ENCODE measurements at regions not wholly inside any gene's neighbourhood (a gene's known extent, or its start where the extent isn't known, plus 50 kb on each side); places are given as distances from the start of the nearest gene placed in this dataset.

DNA sequence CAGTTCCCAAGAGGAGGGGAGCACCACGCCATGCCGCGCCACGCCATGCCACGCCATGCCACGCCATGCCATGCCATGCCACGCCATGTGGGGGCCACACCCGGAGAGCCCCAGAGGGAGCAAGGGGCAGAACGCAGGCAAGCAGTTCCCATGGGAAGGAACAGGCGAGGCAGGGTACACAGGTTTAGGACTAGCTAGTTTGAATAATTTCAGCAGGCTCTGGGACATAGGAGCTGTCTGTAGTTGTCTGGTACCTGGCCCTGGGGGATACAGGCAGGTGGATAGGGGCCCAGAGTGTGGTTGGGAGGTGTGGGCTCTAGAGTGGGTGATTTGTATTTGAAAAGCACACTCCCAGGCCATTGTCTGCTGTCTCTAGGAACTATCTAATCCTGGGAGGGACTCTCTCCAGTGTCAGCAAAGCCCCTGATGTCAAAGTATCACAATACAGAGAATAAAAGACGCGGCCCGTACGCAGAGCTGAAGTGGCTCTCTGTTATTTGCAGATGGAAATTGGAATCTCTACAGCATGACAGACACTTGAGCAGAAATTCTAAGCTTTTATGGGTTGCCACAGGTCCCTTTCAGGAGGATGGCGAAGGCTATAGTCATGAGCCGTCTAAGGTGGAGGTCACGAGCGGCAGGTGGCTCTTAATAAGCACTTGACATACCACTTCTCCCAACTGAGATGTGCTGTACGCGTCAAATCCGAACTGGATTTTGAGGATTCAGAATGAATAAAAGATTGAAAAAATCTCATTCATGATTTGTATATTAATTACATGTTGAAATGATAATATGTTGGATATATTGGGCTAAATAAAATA lies 220.8 kb upstream of the TNRC6C start:
- no peak for DNase-seq

DNA sequence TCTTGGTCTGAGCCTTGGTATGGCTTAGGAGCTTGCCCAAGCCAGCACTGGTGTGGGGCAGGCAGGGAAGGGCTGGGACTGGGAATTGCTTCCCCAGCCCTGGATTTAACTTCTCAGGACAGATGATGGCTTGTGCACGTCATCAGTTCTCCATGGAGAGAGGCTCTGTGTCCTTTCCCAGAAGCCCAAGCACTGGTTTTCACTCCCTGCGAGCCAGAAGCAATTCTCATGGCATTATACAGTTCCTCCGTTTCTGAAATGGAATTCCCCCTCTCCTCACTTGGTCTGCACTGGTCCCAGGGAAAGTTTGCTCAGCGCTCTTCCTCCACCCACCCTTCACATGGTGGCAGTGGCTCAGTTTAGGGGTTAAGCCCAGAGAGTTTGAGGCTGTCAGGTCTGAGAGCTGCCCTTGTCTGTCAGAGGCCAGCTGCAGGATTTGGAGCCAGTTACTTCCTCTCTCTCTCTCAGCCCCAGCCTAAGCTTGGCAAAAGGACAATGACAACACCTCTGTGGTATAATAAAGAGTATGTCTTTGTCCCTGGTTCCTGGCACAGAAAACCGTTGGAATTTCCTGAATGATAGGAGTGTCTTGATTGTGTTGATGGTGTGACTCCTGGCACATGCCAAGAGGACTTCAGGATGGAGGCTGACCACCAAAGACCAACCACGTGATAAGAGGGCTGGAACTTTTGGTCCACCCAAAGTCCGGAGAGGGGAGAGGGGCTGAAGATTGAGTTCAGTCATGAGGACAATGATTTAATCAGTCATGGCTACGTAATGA lies 219.6 kb upstream of the TNRC6C start:
- no peak for DNase-seq

DNA sequence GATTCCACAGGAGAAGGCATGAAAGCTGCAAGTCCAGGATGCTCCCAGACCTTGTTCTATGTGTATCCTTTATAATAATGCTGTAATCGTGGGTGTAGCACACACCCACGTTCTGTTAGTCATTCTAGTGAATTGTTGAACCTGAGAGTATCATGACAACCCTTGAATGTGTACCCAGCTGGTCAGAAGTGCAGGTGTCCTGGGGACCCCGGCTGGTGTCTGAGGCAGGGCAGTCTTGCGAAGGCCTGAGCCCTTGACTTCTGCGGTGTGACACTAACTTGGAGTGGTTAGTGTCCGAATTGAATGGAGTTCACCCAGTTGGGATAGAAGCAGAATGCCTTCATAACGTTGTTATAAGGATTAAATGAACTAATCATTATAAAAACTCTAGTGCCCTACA lies 218.0 kb upstream of the TNRC6C start:
- no peak for DNase-seq

DNA sequence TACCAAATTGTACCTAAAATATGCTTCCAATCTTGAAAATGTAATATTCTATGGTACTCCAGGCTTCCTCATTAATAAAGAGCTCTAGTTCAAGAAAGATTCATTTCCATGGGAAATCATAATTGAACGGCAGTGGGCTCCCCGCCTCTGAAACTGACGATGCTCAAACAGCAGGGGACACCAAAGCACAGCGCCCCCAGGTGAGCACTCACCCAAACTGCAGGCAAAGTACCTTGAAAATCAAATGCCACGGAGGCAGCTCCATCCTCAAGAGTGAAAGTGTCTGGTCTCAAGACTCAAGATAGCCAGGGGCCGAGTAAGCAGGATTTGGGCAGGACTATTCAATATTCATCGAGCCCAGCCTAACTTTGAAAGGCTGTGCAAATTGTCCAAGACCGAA lies 217.4 kb upstream of the TNRC6C start:
- no peak for DNase-seq

DNA sequence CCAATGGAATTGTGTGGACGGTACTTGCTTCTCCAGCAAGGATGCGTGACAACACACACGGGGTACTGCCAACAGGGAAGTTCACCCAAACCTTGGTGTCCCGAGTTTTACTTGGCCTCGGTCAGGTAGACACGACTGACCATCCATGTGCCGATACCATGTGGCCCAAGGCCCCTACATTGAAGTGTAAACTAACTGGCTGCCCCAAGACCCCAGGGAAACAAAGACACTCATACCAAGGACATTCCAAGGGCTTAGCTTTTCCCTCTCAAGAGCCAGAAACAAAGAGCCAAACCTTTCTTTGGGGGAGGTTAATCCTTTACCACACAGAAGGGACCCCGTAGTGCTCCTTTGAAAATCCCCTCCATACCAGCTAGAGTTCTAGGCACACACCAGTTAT lies 215.9 kb upstream of the TNRC6C start:
- DNase-seq: no peak

DNA sequence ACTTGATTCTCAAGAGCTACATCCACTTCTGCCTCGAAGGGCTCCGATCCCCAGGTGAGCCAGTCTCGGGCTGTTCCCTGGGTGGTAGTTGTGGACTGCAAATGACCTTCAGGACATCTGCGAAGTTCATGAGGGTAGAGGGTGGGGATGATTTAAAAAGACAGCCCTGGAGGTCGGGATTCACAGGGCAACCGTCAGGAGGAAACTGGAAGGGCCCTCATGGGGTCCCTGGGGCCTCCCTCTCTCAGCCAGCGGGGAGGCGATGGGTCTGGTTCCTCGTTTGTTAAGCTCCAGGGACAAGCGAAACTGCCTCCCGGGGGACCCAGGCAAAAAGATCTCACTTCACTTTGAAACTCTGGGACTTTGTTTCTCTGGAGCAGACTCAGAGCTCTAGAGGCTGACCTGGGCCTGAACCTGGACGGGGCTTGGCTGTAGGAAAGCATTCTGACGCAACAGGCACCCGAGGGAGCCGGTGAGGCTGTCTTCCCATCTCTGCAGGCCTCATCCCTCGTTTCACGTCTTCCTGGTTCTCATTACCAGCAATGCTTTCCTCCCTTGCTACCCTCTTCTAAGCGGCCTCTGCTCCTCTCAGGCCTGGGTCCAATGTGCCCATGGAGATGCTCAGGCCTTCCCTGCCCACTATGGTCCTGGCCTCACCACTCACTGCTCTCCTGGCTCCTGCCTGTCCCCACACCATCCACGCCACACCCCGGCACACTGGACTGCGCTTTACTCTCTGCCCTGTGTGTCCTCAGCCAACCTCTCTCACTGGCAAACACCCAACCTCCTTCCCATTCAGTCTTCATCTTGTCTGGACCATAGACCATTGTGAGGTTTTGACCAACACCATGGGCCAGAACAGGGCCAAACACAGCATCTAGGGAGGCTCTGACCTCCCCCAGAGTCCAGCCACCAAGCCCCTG lies 214.2 kb upstream of the TNRC6C start:
- no peak for DNase-seq

DNA sequence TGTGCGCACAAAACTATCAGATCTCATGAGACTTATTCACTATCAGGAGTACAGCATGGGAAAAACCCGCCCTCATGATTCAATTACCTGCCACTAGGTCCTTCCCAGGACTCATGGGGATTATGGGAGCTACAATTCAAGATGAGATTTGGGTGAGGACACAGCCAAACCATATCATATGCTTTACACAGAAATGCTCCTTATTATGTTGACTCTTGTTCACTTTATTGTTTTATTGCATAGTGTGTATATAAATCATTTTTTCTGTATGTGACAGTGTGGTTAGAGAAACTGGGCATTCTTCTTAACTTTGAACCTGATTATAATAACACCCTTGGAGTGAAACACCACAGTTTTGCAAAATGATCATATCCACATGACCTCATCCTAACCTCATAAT lies 212.8 kb upstream of the TNRC6C start:
- no peak for DNase-seq

DNA sequence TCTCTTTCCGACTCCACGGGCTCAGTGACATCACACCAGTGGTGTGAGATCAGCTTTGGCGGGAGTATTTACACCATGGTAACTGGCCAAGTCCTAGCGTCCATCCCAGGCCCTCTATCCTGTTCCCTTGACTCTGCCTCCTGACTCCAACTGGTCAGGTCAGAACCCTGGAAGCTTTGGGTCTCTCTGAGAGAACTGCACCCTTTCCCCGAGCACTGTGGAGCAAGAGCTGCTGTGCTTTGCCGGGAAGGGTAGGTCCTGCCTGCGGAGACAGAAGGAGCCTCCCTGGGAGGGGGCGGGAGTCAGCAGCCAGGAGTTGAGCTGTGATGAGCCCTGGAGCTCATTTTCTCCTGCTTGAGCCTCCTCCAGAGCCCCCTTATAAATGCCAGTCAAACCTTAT lies 212.1 kb upstream of the TNRC6C start:
- DNase-seq: no peak

DNA sequence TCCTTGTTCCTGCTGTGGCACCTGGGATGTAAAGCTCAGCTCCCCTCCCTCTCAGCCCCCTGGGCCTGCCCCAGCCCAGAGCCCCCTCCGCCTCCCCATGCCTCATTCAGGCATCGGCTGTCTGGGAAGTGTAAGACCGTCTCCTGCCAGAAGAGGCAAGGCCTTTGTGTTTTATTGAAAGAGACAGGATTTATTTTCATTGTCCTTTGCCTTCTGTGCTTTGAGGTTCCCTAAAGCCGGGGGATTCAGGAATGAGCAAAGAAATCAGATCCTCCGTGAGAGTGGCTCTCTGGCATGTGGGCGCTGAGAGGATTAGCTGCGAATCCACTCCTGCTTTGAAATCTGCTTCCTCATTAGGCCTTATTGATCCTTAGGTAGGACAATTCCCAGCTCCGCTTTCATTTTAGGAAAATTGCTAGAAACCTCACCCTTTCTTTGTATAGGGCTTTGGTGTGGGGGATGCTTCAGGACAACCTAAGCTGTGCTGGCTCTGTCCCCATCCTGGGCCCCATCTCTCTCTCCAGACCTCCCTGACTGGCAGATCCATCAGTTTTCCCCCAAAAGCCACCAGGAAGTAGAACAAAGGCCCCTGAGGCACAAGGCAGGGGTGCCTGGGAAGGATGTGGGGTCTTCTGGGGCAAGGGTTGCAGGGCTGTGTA lies 211.5 kb upstream of the TNRC6C start:
- no peak for DNase-seq

DNA sequence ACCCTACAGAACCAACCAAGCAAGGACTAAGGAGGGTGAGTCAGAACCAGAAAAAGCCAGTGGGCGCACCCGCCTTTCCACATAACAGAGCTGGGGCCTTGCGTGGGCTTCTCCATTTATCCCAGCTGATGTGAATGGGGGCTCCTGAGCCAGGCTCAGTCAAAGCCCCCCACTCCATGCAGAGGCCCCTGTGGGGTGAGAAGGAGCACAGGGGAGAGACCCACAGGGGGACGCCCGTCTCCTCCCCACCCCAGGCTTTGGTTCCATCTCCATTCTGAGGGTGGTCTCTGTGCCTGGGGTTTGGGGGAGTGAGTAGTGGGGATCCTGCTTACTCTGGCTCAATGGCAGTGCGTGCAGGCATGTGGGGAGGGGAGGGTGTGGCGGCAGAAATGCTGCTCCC lies 210.1 kb upstream of the TNRC6C start:
- DNase-seq: no peak

DNA sequence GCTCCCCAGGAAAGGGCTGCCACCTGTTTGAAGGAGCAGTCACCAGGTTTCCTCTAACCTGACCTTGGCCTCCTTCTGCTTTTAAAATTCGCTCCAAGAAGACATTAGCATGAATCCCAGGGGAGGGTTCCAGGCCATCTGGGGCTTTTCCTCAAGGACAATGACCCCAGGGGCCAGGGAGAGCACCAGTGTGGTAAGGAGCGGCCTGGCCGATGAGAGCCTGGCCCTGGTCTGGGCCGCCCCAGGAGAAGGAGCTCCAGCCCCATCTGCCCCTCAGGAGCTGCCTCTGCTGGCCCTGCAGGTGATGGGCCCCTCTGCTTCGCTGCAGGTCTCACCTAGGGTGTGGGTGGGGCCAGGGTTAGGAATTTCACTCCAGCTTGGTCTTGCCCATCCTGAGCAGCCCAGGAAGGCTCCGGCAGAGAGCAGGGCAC lies 209.2 kb upstream of the TNRC6C start:
- DNase-seq: no peak

DNA sequence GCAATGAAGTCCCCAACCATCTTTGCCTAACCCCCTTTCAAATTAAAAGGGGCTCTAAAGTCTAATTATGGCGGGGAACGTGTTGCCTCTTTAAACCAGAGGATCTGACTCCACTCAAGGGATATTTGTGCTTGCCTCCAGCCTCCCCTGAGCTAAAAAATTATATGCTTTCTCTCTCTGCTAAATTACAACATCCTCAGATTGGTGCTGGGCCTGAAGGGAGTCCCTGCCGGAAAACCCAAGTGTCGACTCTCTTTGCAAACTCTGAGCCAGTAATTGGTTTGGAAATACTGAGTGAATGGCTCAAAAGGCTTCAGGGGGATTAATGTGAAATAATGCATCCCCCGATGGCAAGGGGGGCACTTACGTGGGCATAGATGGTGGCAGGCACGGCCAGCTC lies 208.5 kb upstream of the TNRC6C start:
- no peak for DNase-seq

DNA sequence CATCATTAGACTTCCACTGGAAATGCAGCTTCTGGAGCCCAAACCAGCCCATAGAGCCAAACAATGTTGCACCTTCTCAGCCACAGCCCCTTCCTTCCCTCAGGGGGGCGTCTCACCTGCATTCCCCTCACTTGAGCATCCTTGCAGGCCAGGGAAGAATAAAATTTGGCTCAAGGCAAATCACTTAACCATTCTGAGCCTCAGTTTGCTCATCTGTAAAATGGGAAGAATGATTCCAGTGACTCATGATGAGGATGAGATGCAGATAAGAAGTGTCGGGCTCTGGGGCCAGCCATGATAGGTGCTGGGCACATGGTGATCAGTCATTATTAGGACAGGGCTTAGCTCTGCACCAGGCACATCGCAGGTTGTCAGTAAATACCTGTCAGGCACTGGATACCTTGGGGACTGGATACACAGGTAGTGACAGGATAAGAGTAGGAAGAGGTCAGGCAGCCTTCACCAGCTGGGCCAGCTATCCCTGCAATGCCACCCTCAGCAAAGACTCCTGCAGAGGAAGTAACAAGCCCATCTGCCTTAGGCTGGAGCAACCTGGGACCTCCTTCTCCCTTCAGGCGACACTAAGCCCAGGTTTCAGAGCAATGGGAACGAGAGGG lies 208.0 kb upstream of the TNRC6C start:
- no peak for DNase-seq

DNA sequence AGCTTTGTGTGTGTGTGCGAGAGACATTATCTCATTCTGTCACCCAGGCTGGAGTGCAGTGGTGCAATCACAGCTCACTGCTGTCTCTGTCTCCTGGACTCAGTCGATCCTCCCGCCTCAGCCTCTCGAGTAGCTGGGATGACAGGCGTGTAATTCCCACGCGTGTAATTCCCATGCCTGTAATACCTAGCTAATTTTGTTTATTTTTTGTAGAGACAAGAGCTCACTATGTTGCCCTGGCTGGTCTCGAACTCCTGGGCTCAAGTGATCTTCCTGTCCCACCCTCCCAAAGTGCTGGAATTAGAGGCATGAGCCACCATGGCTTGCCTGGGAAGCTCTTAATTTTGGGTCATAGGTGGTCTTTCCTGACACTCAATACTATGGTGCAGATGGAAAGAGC lies 205.3 kb upstream of the TNRC6C start:
- DNase-seq: no peak

DNA sequence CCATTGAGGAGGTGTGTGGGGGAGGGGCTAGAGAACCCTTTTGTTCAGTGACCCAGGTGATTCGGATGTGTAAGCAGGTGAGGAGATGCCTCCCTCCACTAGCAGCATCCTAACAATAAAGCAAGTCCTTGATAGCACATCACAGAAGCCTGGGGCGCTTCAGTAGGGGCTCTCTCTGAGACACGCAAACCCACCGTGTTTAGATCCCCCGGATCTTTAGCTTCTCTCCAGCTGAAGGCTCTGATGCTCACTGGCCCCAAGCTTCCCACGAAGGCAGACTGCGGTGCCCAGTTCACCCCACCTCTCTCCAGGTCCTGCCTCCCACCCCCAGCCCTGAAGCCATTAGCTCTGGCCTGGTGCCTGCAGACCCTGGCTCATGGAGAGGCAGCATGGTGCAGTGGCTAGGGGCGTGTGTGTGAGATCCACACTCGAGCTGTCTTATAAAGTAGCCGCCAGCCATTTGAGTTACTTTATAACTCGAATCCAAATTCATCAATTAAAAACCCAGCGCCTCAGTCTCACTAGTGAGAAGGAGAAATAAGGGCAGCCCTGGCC lies 204.7 kb upstream of the TNRC6C start:
- no peak for DNase-seq

DNA sequence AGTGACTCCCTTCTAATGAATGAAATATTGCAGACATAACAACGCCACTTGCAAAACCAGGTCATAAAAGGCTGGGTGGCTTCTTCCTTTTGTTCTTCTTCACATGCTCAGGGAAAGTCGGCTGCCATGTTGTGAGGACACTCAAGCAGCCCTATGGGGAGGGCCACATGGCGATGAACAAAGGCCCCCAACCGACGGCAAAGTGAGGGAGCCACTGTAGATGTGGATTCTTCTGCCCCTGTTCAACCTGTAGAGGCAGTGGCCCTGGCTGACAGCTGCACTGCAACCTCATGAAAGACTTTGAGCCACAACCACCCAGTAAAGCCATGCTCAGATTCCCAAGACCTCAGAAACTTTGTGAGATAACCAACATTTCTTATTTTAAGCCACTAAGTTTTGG lies 203.5 kb upstream of the TNRC6C start:
- no peak for DNase-seq

DNA sequence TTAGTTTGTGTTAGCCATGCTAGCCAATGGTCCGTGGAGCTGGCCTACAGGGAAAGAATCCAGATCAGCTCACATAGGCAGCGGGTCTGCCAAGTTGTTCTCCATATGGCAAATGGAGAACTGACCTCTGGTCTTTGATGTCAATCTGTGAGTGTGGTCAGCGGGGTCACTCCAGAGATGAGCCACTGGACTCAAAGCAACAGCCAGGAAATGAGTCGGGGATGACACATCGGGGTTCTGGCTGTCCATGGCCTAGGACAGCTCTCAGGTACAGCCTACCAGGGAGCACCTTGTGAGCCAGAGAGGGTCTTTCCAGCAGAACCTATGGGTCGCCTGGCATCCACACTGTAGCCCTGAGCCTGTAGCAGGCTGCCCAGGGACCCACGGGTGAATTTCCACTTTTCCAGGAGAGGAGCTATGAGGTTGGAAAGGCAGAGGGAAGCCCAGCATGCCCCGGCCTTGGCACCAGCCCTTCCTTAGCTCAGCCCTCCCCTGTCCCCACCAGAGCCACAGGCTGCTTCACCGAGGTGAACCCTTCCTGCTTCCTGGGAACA lies 203.0 kb upstream of the TNRC6C start:
- DNase-seq: no peak

DNA sequence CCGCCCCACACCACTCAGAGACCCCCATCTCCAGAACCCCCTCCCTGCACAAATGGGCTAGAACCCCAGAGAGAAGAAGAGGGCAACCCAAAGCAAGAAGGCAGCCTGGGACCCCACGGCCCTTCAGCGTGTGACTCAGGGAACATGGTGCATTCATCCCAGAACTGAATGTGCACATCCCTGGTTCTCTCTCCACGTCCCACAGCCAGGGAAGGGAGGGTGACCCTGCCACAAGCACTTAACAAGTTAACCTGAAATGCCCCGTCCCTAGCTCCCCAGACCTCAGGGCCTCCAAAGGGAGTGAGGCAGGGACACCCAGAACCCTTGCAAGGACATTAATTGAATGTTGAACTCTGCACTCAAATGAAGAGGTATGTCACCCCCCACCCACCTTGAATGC lies 202.5 kb upstream of the TNRC6C start:
- no peak for DNase-seq

DNA sequence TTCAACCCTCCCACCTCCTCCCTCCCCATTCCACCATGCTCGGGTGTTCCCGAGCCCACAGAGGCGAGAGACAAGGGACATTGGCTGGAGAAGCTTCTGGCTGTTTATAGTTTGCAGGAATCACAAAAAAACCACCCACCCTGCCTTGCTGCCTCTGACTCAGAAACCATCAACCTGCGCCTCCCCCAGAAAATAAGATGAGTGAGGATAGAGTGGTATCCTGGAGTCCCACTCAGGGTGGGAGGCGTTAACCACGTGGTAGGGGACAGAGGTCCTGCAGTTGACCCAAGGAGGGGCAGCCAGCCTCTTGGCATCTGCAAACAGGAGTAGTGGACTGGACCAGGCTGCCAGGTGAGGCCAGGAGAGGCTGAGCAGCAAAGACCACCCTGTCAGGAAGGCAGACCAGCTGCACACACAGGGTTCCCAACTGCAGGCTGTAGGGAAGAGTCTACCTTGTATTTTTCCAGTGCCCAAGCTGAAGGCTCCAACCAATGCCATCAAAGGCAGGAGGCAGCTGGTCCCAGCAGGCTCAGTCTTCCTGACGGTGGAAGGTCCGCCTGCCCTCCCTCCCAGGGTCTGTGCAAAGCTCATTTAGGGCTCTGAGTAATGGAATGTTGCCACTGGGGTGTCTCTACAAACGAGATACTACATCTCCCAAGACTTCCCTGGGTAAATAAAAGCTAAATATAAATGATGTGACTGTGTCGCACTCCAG lies 201.5 kb upstream of the TNRC6C start:
- no peak for DNase-seq

DNA sequence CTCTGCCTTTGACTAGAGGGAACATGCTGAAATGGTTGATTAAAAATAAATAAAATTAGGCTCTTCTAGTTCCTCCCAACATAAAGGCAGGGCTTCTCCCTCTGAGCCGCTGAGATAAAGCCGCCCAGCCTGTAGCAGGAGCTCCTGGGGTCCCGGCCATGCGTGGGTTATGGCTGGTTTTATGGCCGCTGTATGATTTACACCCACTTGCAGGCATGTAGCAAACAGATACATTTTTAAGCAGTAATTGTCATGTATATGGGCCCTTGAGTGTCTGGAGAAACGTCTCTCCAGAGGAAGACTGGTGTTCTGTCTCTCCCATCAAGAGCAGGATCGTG lies 201.0 kb upstream of the TNRC6C start:
- no peak for DNase-seq

DNA sequence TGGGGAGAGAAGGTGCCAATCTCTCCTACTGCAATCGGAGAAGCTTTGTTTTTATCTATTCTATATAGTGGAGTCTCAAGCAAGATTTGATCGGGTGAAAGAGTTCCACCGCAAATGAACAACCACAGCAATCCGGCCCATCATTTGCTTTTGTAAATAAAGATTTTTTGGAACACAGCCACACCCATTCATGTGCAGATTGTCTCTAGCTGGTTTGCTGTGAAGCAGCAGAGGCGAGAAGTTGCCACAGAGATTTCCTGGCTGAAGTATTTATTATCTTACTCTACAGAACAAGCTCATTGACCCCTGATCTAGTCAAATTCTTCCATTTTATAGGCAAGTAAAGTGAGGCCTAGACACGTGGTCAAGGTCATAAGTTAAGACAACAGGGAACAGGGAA lies 195.5 kb upstream of the TNRC6C start:
- no peak for DNase-seq
